ENCODE measurements at regions not wholly inside any gene's neighbourhood (a gene's known extent, or its start where the extent isn't known, plus 50 kb on each side); places are given as distances from the start of the nearest gene placed in this dataset.

GRCh38 chr19:30151081-30151480 lies 209.0 kb downstream of the URI1 start:
- no peak for DNase-seq (ENCODE audit: insufficient read length, low spot score)
- no peak for TF ChIP-seq POLR2A (IDR thresholded peaks at IDR 0.05; ENCODE audit: low read depth, low read length)
- no peak for FAIRE-seq

- DNase-seq (ENCODE audit: insufficient read length, low spot score) (no peak), FAIRE-seq (no peak)
- no peak for TF ChIP-seq POLR2A (IDR thresholded peaks at IDR 0.05; ENCODE audit: low read depth, low read length)
Observed at GRCh38 chr19:30152510-30153291, 210.7 kb downstream of the URI1 start.

- TF ChIP-seq POLR2A (IDR thresholded peaks at IDR 0.05; ENCODE audit: low read depth, low read length): no peak
- FAIRE-seq (no peak), DNase-seq (ENCODE audit: insufficient read length, low spot score) (no peak)
Observed at GRCh38 chr19:30153326-30154210, 211.5 kb downstream of the URI1 start.

- DNase-seq (ENCODE audit: insufficient read length, low spot score): no peak
- FAIRE-seq: no peak
- TF ChIP-seq POLR2A (IDR thresholded peaks at IDR 0.05; ENCODE audit: low read depth, low read length): no peak
Observed at GRCh38 chr19:30154410-30154809, 212.4 kb downstream of the URI1 start.

GRCh38 chr19:30155381-30156200 lies 213.6 kb downstream of the URI1 start:
- no peak for DNase-seq (ENCODE audit: insufficient read length, low spot score)

GRCh38 chr19:30156646-30157045 lies 214.6 kb downstream of the URI1 start:
- FAIRE-seq (no peak), DNase-seq (ENCODE audit: insufficient read length, low spot score) (no peak)
- TF ChIP-seq POLR2A (IDR thresholded peaks at IDR 0.05; ENCODE audit: low read depth, low read length): no peak

More at GRCh38 chr19:30155381-30156200, 213.6 kb downstream of the URI1 start:
- TF ChIP-seq POLR2A (IDR thresholded peaks at IDR 0.05; ENCODE audit: low read depth, low read length): no peak
- no peak for FAIRE-seq

GRCh38 chr19:30158067-30158892 lies 213.9 kb upstream of the ZNF536 start:
- TF ChIP-seq POLR2A (IDR thresholded peaks at IDR 0.05; ENCODE audit: low read depth, low read length): no peak
- DNase-seq (ENCODE audit: insufficient read length, low spot score): no peak
- no peak for FAIRE-seq

GRCh38 chr19:30158893-30159245 lies 213.3 kb upstream of the ZNF536 start:
- no peak for TF ChIP-seq POLR2A (IDR thresholded peaks at IDR 0.05; ENCODE audit: low read depth, low read length)
- FAIRE-seq: no peak
- DNase-seq (ENCODE audit: insufficient read length, low spot score): no peak

- DNase-seq (ENCODE audit: insufficient read length, low spot score): no peak
- TF ChIP-seq POLR2A (IDR thresholded peaks at IDR 0.05; ENCODE audit: low read depth, low read length): no peak
- no peak for FAIRE-seq
Observed at GRCh38 chr19:30159636-30160035, 212.5 kb upstream of the ZNF536 start.

GRCh38 chr19:30160426-30160825 lies 211.8 kb upstream of the ZNF536 start:
- no peak for TF ChIP-seq POLR2A (IDR thresholded peaks at IDR 0.05; ENCODE audit: low read depth, low read length)
- DNase-seq (ENCODE audit: insufficient read length, low spot score) (no peak), FAIRE-seq (no peak)

GRCh38 chr19:30161021-30161655 lies 211.0 kb upstream of the ZNF536 start:
- TF ChIP-seq POLR2A (IDR thresholded peaks at IDR 0.05; ENCODE audit: low read depth, low read length): no peak
- FAIRE-seq (no peak), DNase-seq (ENCODE audit: insufficient read length, low spot score) (no peak)

GRCh38 chr19:30161770-30162169 lies 210.4 kb upstream of the ZNF536 start:
- no peak for TF ChIP-seq POLR2A (IDR thresholded peaks at IDR 0.05; ENCODE audit: low read depth, low read length)
- DNase-seq (ENCODE audit: insufficient read length, low spot score) (no peak), FAIRE-seq (no peak)

GRCh38 chr19:30162718-30163117 lies 209.5 kb upstream of the ZNF536 start:
- DNase-seq (ENCODE audit: insufficient read length, low spot score) (no peak), FAIRE-seq (no peak)
- TF ChIP-seq POLR2A (IDR thresholded peaks at IDR 0.05; ENCODE audit: low read depth, low read length): no peak
